Smooth muscle cell (in vitro differentiated cells): ENCODE measurements at regions not wholly inside any gene's neighbourhood (a gene's known extent, or its start where the extent isn't known, plus 50 kb on each side); places are given as distances from the start of the nearest gene placed in this dataset.

Experiments used
- DNase-seq: peaks from one replicate; lab custom pipeline; 2025; ENCODE audit not compliant: unreplicated experiment; lab: John Stamatoyannopoulos, UW
- H2AFZ ChIP-seq: fragments of 200-600 bp; sonication (generic); 2 replicates; pipeline ENCODE4 v1.6.0; 2016; ENCODE audit warnings: antibody characterized with exemption, low read depth, mild to moderate bottlenecking
- H3F3A ChIP-seq: fragments of 200-600 bp; sonication (generic); 2 replicates; pipeline ENCODE4 v1.6.0; 2017; ENCODE audit warnings: antibody characterized with exemption, low read depth
- H3K27ac ChIP-seq: fragments of 200-600 bp; sonication (generic); 2 replicates; pipeline ENCODE4 v1.5.1; 2016; ENCODE audit warnings: low read depth, mild to moderate bottlenecking
- H3K27me3 ChIP-seq: fragments of 200-600 bp; sonication (generic); 2 replicates; pipeline ENCODE4 v1.6.1; 2016; ENCODE audit warnings: low read depth, mild to moderate bottlenecking
- H3K36me3 ChIP-seq: fragments of 200-600 bp; sonication (generic); 2 replicates; pipeline ENCODE4 v1.5.1; 2016; ENCODE audit warnings: low read depth
- H3K4me1 ChIP-seq: fragments of 200-600 bp; sonication (generic); 2 replicates; pipeline ENCODE4 v1.5.1; 2016; ENCODE audit warnings: low read depth
- H3K4me2 ChIP-seq: fragments of 200-600 bp; sonication (generic); 2 replicates; pipeline ENCODE4 v1.6.0; 2016; ENCODE audit warnings: mild to moderate bottlenecking
- H3K4me3 ChIP-seq: fragments of 200-600 bp; sonication (generic); 2 replicates; pipeline ENCODE4 v1.5.1; 2016; ENCODE audit warnings: mild to moderate bottlenecking
- H3K79me2 ChIP-seq: fragments of 200-600 bp; sonication (generic); 2 replicates; pipeline ENCODE4 v1.6.0; 2016; ENCODE audit warnings: low read depth, mild to moderate bottlenecking
- H3K9ac ChIP-seq: fragments of 200-600 bp; sonication (generic); 2 replicates; pipeline ENCODE4 v1.6.0; 2016; ENCODE audit warnings: low read depth
- H3K9me3 ChIP-seq: fragments of 200-600 bp; sonication (generic); replicated peaks from 2 replicates; pipeline ENCODE4 v1.5.1; 2016; ENCODE audit warnings: low read depth
- H4K20me1 ChIP-seq: fragments of 200-600 bp; sonication (generic); 2 replicates; pipeline ENCODE4 v1.6.0; 2016; ENCODE audit warnings: low read depth
- WGBS: methylation state at CpG from one replicate; pipeline ENCODE4 v1.1.7; 2016; ENCODE audit warnings: low lambda C conversion rate; 5-methylcytosine and 5-hydroxymethylcytosine counted together
- TF ChIP-seq, protein P1 (sequence below): fragments of 200-600 bp; sonication (generic); IDR thresholded peaks from 2 replicates; pipeline ENCODE4 v1.5.1; 2017; ENCODE audit warnings: borderline replicate concordance, mild to moderate bottlenecking, antibody characterized with exemption; ENCODE audit not compliant: insufficient read depth, poor library complexity, severe bottlenecking

DNA sequence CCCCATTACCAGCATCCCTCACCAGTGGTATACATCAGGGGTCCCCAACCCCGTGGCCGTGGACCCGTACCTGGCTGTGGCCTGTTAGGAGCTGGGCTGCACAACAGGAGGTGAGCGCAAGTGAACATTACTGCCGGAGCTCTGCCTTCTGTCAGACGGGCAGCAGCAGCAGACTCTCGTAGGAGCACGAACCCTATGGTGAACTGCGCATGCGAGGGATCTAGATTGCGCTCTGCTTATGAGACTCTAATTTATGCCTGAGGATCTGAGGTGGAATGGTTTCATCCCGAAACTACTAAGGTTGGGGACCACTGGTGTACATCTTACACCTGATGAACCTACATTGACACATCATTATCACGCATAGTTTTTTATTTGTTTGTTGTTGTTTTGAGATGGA, 52.8 kb upstream of the DHX15 start:
- no peak overlapping the region for H2AFZ ChIP-seq
- H3K4me2 ChIP-seq, result no peak overlapping the region
- no peaks in the 10 kb centered on the region for H3K9me3 ChIP-seq
- WGBS, result 91% methylated on average over 13 of the region's 13 CpGs
- no peak for DNase-seq
- H3K27me3 ChIP-seq, result no peaks in the 10 kb centered on the region
- H3K27ac ChIP-seq, result no peak overlapping the region
- no peaks in the 10 kb centered on the region for H4K20me1 ChIP-seq
- H3K36me3 ChIP-seq, result no peaks in the 10 kb centered on the region
- H3K79me2 ChIP-seq, result no peaks in the 10 kb centered on the region
- H3K4me1 ChIP-seq, result no peaks in the 10 kb centered on the region
- no peak overlapping the region for H3K9ac ChIP-seq
- TF ChIP-seq, protein P1, sequence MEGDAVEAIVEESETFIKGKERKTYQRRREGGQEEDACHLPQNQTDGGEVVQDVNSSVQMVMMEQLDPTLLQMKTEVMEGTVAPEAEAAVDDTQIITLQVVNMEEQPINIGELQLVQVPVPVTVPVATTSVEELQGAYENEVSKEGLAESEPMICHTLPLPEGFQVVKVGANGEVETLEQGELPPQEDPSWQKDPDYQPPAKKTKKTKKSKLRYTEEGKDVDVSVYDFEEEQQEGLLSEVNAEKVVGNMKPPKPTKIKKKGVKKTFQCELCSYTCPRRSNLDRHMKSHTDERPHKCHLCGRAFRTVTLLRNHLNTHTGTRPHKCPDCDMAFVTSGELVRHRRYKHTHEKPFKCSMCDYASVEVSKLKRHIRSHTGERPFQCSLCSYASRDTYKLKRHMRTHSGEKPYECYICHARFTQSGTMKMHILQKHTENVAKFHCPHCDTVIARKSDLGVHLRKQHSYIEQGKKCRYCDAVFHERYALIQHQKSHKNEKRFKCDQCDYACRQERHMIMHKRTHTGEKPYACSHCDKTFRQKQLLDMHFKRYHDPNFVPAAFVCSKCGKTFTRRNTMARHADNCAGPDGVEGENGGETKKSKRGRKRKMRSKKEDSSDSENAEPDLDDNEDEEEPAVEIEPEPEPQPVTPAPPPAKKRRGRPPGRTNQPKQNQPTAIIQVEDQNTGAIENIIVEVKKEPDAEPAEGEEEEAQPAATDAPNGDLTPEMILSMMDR, result no peak
- H3K4me3 ChIP-seq, result no peak overlapping the region
- no peaks in the 10 kb centered on the region for H3F3A ChIP-seq

DNA sequence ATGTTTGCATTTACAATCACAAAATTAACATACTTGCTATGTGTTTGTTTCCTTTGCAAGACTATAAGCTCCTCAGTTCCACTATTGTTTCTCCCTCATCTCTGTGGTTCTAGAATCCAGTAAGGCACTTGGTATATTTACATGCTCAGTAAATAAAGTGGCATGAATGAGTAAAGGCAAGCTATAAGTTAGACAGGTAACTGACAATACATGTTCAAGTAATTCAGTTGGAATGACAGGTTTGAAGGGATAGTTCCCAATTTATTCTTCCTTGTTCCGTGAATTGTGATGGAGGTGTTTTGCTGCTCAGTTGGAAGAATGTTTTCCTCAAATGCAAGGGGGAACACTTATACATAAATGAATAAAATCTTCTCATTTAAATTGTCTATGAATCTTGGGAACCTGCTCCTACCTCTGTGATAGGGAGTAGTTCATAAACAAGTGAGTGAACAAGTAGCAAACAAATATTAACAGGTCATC, 54.1 kb upstream of the DHX15 start:
- no peak overlapping the region for H3K27ac ChIP-seq
- H3K9ac ChIP-seq, result no peak overlapping the region
- no peaks in the 10 kb centered on the region for H3K79me2 ChIP-seq
- H3F3A ChIP-seq, result no peaks in the 10 kb centered on the region
- 94% methylated on average over 1 of the region's 1 CpG for WGBS
- DNase-seq, result no peak
- H3K9me3 ChIP-seq, result no peaks in the 10 kb centered on the region
- H3K36me3 ChIP-seq, result no peaks in the 10 kb centered on the region
- no peak overlapping the region for H2AFZ ChIP-seq
- no peak overlapping the region for H3K4me2 ChIP-seq
- no peaks in the 10 kb centered on the region for H4K20me1 ChIP-seq
- H3K4me3 ChIP-seq, result no peak overlapping the region
- H3K27me3 ChIP-seq, result no peaks in the 10 kb centered on the region
- TF ChIP-seq, protein P1, result no peak
- H3K4me1 ChIP-seq, result no peaks in the 10 kb centered on the region

DNA sequence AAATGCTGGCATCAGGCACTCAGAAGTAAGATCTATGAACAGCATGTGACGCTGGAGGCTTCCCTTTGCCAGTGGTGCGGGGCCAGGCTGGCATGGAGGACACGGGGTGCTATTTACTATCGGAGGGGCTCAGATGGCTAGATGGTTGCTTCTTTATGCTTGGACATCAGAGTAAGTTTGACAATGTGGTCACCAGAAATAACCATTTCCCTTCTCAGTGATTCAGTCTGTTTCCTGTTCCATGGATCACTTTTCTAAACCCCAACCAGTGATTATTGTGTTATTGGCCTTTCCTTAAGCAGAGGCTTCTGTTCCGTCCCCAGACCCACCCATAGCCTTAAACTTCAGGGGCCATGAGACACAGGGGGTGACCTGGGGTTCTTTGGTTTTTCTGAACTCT, 55.4 kb upstream of the DHX15 start:
- peaks cover 4% of the 10 kb centered on the region for H3F3A ChIP-seq
- TF ChIP-seq, protein P1, result no peak
- H3K4me2 ChIP-seq, result no peak overlapping the region
- H3K4me3 ChIP-seq, result no peak overlapping the region
- H3K27me3 ChIP-seq, result no peaks in the 10 kb centered on the region
- H3K9me3 ChIP-seq, result no peaks in the 10 kb centered on the region
- no peaks in the 10 kb centered on the region for H3K36me3 ChIP-seq
- no peak for DNase-seq
- no peaks in the 10 kb centered on the region for H3K79me2 ChIP-seq
- no peak overlapping the region for H3K27ac ChIP-seq
- WGBS, result 93% methylated on average over 5 of the region's 5 CpGs
- no peak overlapping the region for H2AFZ ChIP-seq
- no peak overlapping the region for H3K9ac ChIP-seq
- no peaks in the 10 kb centered on the region for H3K4me1 ChIP-seq
- no peaks in the 10 kb centered on the region for H4K20me1 ChIP-seq

DNA sequence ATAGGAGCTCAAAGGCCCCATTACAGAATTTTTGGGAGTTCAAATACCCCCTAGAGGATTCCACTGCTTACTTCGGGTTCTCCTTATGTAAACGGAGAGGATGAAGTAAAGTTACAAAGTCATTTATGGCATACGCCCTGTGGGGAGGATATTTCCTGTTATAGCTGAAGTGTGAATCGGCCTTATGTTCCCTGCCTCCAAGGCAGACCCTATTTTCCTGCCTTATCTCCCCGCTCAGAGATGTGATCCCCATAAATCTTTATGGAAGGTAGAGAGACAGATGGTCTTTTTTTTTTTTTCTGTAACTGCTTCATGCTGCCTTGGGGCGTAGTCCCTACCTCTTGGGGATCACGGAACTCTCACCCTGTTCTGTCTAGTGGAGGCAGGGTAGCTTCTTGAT, 56.0 kb upstream of the DHX15 start:
- no peak overlapping the region for H3K27ac ChIP-seq
- no peaks in the 10 kb centered on the region for H3K36me3 ChIP-seq
- no peak overlapping the region for H3K4me2 ChIP-seq
- H3K9ac ChIP-seq, result no peak overlapping the region
- H3K79me2 ChIP-seq, result no peaks in the 10 kb centered on the region
- H3K4me1 ChIP-seq, result no peaks in the 10 kb centered on the region
- H2AFZ ChIP-seq, result no peak overlapping the region
- no peaks in the 10 kb centered on the region for H3K9me3 ChIP-seq
- no peaks in the 10 kb centered on the region for H3K27me3 ChIP-seq
- H3K4me3 ChIP-seq, result no peak overlapping the region
- H3F3A ChIP-seq, result peaks cover 4% of the 10 kb centered on the region
- TF ChIP-seq, protein P1, result no peak
- no peak for DNase-seq
- H4K20me1 ChIP-seq, result no peaks in the 10 kb centered on the region
- WGBS, result 90% methylated on average over 7 of the region's 7 CpGs
